HG02981 (cell line): ENCODE measurements at regions not wholly inside any gene's neighbourhood (a gene's known extent, or its start where the extent isn't known, plus 50 kb on each side); places are given as distances from the start of the nearest gene placed in this dataset.
"Not testable (repeated sequence)": the region's sequence is repeated elsewhere in the genome, so short reads cannot be mapped to it uniquely, and the experiment has no call there.

Experiments
- ATAC-seq: cut with Tn5 transposase; IDR thresholded peaks from one replicate; pipeline ENCODE4 v1.9.1; 2021; ENCODE audit warnings: mild to moderate bottlenecking, moderate library complexity; ENCODE audit not compliant: unreplicated experiment

DNA sequence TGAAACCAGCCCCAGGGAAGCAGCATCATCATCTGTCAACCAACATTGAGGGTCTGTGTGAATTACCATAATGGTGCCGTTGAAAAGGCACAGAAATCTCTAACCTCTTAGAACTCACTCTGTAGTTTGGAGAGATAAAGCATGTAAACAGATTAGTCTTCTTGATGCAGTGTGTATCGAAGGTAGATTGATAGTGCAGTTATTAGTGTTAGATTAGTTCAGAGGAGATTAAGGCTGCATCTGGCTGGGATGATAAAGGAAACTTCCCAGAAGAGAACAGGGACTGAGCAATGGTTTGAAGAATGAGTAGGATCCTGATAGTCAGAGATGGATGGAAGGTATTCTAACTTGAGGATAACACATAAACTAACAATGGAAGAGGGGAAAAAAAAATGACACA, 651.5 kb downstream of the TLE1 start:
- ATAC-seq: no peak

DNA sequence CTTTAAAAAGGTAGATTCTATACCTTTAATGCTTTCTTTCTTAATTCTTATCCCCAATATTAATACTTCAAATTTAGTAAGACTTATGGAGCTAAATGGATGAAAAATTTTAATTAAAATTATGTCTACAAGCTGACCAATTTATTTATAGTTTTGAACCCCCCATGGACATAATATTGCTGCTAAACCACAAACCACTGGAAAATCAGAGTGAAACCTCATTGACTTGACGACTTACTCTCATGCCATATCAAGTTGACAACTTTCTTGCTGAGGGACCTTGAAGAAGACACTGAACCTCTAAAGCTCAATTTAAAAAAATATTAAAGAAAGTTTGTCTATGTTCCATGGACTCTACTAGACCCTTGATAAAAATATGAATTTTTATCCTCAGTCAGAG, 653.7 kb downstream of the TLE1 start:
- ATAC-seq: no peak

DNA sequence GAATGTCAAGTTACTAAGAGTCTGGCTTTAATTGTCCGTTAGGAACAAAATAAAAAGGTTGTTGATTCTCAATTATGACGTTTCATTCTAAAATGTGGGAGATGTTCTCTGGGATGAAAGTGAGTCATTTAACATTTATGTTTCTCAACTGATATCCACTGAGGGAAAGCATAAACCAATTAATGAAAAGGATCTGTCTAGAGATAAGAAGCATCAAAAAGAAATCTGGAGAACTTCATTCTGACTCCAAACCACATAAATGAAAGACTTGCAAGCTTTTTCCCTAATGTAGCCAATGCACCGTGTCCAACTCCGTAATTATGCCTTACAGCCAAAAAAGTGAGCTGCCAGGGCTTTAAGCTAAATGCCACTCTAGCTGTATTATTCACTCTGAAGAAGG, 654.2 kb downstream of the TLE1 start:
- no peak for ATAC-seq

- no peak for ATAC-seq
These were observed 656.5 kb downstream of the TLE1 start for GRCh38 chr9:81032831-81033230.

DNA sequence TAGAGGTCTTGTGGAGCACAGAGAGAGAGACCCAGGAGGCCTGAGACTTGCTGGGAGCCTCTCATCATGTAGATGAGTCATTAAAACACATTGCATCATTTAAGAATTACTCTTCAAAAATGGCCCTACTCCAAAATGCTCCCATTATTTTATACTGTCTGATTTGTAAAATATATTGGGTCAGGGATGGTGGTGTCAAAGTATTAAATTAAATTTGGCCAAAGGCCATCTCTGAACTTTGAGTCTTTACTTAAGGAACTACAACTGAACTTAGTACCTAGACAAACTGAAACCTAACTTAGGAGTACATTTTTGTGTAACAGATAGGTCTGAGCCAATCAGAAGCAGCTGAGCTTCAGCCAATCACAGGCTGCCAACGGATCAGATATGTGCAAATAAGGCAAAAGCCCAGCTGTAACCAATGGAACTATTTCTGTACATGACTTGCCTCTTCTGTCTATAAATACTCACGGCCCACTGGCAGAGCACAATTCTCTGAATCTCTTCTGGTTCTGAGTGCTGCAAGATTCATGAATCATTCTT, 657.2 kb downstream of the TLE1 start:
- no peak for ATAC-seq

GRCh38 chr9:81031422-81032029, 657.8 kb downstream of the TLE1 start:
- no peak for ATAC-seq

DNA sequence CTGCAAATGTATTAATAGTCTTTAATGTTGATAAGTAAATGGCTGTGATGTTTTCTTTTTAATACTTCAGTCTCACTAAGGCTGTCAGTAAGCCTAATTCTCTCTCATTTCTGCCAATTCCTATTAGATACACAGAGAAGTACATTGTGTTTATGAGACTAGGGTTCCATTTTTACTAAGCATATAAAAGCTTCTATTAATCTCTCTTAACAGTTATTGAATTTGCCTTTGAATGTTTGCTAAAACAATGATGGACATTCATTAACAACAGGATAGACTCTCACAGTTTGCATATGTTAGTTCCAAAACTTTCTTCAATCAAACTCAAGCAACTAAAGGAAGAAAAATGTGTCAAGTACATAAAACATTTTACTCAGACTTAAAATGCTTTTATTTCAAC, 659.3 kb downstream of the TLE1 start:
- ATAC-seq: no peak

- no peak for ATAC-seq
These were observed 660.8 kb downstream of the TLE1 start for GRCh38 chr9:81028504-81028903.

- ATAC-seq: no peak
These were observed 667.2 kb downstream of the TLE1 start for GRCh38 chr9:81022177-81022576.

- ATAC-seq: not testable (repeated sequence)
These were observed 674.4 kb downstream of the TLE1 start for GRCh38 chr9:81014945-81015344.

GRCh38 chr9:81013191-81013590, 676.2 kb downstream of the TLE1 start:
- ATAC-seq: not testable (repeated sequence)

- no peak for ATAC-seq
These were observed 686.4 kb downstream of the TLE1 start for GRCh38 chr9:81002906-81003305.

- no peak for ATAC-seq
These were observed 687.1 kb downstream of the TLE1 start for GRCh38 chr9:81002242-81002641.

GRCh38 chr9:80995759-80996158, 693.6 kb downstream of the TLE1 start:
- no peak for ATAC-seq

- ATAC-seq: no peak
These were observed 694.5 kb downstream of the TLE1 start for GRCh38 chr9:80994892-80995291.

DNA sequence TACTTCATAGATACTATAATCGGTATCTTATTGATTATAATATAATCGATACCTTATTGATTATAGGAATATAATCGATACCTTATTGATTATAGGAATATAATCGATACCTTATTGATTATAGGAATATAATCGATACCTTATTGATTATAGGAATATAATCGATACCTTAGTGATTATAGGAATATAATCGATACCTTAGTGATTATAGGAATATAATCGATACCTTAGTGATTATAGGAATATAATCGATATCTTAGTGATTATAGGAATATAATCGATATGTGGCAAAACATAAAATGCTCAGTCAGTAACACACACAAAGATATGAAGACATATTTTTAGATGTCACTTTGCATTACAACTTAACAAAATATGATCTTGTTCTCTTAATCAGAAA, 703.8 kb downstream of the TLE1 start:
- not testable (repeated sequence) for ATAC-seq

GRCh38 chr9:80976403-80976802, 712.9 kb downstream of the TLE1 start:
- no peak for ATAC-seq

GRCh38 chr9:80970377-80970776, 719.0 kb downstream of the TLE1 start:
- not testable (repeated sequence) for ATAC-seq

DNA sequence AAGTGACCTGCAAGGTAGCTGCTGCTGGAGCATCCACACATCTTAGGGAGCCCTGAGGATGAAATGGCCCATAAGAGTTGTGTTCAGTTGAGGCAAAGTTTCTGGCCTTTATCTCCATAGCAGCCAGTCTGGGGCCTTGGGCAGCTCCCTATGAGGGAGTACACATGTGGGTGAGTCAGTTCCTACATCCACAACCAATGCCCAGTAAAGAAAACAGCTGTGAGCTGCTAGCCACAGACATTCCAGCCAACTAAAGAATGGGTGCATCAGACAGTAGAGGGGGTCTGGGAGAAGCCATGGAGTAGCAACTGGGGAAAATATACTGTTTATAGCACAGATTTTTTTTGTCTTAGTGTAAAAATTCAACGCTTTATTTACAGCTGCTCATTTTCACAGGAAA, 720.7 kb downstream of the TLE1 start:
- ATAC-seq: no peak

- ATAC-seq: no peak
These were observed 724.4 kb downstream of the TLE1 start for GRCh38 chr9:80964914-80965313.

- no peak for ATAC-seq
These were observed 725.0 kb downstream of the TLE1 start for GRCh38 chr9:80964374-80964773.

DNA sequence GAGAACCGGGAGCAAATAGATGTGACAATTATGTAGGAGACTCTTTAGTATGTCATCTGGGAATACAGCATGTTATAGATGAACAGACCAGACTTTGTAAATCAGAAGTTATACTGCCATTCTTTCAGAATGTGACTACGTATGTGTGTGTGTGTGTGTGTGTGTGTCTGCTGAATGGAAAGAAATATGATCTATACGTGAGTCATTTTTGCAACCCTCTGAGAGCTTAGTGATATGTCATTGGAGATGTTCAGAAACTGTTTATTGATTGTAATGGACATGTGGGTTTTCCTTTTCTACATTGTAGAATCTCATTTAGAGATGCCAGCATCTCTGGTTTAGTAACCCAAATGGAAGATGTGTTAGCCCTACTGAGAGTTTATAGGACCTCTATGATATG, 731.5 kb downstream of the TLE1 start:
- no peak for ATAC-seq

- no peak for ATAC-seq
These were observed 734.8 kb downstream of the TLE1 start for GRCh38 chr9:80954521-80954920.
